ENCODE measurements at regions not wholly inside any gene's neighbourhood (a gene's known extent, or its start where the extent isn't known, plus 50 kb on each side); places are given as distances from the start of the nearest gene placed in this dataset.
"Not testable (repeated sequence)": the region's sequence is repeated elsewhere in the genome, so short reads cannot be mapped to it uniquely, and the experiment has no call there.

DNA sequence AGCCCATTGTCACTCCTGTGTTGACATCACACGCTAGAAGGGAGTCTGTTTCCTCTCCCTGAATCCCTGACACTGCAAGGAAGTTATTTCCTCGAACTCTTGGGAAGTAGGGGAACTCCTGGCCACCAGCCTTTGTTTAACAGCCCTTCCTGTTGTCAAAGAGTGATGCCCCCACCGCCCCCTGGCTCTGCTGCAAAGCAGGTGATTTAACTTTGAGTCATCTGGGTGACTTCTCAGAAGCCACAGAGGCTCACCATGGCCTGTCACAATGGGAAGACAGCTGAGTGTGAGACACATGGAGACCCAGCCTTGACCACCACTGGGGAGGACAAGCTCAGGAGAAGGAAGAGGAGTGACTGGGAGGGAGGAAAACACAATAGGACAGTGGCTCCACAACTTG, 182.8 kb downstream of the PSMG1 start:
- DNase-seq (ENCODE audit: low read depth): peak; percentile 34

- DNase-seq (ENCODE audit: low read depth): no peak
Measured at GRCh38 chr21:38999161-38999560, 184.1 kb downstream of the PSMG1 start.

GRCh38 chr21:38998281-38998680, 185.0 kb downstream of the PSMG1 start:
- DNase-seq (ENCODE audit: low read depth): not testable (repeated sequence)

- DNase-seq (ENCODE audit: low read depth): not testable (repeated sequence)
Measured at GRCh38 chr21:38997843-38998175, 185.4 kb downstream of the PSMG1 start.

- DNase-seq (ENCODE audit: low read depth): no peak
Measured at GRCh38 chr21:38997051-38997842, 186.0 kb downstream of the PSMG1 start.

DNA sequence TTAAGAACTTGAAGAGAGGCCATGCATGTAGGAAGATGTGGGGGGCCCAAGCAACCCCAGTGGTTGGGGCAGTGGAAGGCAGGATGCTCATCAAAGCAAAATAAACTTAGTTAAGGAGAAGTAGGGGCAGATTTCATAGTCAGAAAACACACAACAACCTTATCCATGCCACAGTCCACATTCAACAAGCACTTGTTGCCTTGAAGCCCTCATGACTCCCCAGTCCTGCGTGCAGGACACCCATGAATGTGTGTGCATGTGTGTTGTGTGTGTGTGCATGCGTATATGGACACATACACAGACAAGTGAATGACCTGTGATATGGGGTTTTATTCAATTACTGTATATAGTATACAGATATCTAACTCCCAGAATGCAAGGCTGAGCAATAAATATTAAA, 186.9 kb downstream of the PSMG1 start:
- no peak for DNase-seq (ENCODE audit: low read depth)

GRCh38 chr21:38995731-38996130, 187.5 kb downstream of the PSMG1 start:
- DNase-seq (ENCODE audit: low read depth): no peak

- no peak for DNase-seq (ENCODE audit: low read depth)
Measured at GRCh38 chr21:38995071-38995669, 188.1 kb downstream of the PSMG1 start.

- DNase-seq (ENCODE audit: low read depth): no peak
Measured at GRCh38 chr21:38994042-38994441, 188.3 kb downstream of the ETS2 start.

- DNase-seq (ENCODE audit: low read depth): no peak
Measured at GRCh38 chr21:38993561-38993960, 187.8 kb downstream of the ETS2 start.

- no peak for DNase-seq (ENCODE audit: low read depth)
Measured at GRCh38 chr21:38992737-38993136, 187.0 kb downstream of the ETS2 start.

DNA sequence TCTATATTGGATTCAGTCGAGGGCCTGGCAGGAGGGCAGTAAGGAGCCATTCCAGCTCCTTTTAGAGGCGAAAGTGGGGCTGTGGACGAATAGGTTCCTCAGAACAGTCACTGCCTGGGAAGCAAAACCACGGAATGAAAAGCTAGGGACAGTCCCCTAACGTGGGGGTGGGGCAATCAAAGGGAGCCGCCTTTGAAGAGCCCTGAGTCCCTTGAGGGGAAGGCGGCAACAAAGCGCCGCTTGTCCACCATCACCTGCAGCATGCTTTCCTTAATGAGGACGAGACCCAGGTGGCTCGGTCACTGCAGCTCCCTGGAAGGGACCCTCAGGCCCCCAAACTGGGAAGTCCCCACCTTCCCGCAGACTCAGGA, 184.7 kb downstream of the ETS2 start:
- no peak for DNase-seq (ENCODE audit: low read depth)

DNA sequence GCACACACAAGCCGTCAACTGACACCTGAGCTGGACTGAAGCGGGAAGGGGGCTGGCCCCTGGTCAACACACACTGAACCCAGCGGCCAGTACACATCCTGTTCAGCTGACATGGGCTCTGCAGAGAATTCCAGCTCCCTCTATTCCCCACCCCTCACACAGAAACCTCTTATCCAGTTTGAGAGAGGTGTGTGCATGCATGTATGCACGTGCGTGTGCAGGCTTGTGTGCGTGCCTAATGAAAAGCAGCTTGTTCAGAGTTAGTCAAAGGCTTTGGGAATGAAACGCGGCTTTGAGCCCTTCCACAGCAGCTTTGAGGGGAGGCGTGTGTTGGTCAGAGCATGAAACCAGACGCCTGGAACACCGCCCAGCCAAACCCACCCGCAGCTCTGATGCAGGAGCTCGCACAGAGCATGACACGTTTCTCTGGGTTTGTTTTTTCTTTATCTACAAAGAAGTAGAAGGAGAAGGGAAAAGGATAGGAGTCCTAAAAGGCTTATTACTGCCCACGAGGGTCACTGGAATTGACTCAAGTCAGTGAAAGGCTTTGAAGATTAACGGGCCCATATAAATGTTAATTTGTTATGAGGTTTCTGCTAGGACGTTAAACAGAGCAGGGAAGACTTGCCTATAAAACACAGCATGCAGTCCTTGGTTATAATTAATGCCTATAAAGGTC, 184.2 kb downstream of the ETS2 start:
- DNase-seq (ENCODE audit: low read depth): no peak

GRCh38 chr21:38989379-38989744, 183.6 kb downstream of the ETS2 start:
- no peak for DNase-seq (ENCODE audit: low read depth)

DNA sequence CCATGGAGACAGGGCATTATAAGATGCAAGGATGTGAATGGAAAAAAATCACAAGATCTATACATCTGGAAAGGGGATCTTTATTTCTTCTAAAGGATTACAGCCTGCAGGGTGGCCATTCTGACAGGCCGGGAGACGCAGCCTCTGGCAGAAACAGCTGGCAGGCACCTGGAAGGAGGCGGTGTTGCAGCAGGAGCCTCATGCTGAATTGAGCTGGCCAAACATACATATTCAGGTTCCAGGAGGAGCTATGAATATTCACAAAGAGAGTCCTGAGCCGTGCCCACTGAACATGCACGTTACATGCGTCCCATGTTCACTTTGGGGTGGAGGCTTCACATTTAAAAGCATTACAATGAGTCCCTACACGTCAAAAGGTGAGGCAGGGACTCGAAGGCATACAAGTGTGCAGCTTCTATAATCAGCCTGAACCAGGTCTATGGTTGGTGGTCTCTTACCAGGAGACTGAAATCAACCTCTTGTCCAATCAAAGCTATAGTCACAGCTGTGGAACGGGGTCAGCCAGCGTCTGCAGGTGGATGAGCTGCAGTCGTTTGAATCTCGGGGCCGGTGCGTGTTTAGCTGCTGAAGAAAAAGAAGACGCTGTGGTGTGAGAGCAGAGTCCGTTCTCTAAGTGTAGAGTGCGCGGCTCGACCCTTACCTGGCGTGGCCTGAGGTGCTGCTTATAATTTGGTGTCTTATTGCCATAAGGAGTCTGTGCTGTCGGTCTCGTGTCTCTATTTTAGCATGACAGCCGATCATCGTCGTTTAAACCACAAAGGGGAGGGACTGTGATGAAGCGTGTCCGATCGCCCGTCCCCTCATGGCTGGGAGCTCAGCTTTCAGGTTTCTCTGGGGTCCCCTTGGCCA, 183.0 kb downstream of the ETS2 start:
- DNase-seq (ENCODE audit: low read depth): no peak

- no peak for DNase-seq (ENCODE audit: low read depth)
Measured at GRCh38 chr21:38987633-38988508, 182.1 kb downstream of the ETS2 start.

- no peak for DNase-seq (ENCODE audit: low read depth)
Measured at GRCh38 chr21:38986806-38987632, 181.3 kb downstream of the ETS2 start.

- DNase-seq (ENCODE audit: low read depth): no peak
Measured at GRCh38 chr21:38986406-38986805, 180.7 kb downstream of the ETS2 start.

DNA sequence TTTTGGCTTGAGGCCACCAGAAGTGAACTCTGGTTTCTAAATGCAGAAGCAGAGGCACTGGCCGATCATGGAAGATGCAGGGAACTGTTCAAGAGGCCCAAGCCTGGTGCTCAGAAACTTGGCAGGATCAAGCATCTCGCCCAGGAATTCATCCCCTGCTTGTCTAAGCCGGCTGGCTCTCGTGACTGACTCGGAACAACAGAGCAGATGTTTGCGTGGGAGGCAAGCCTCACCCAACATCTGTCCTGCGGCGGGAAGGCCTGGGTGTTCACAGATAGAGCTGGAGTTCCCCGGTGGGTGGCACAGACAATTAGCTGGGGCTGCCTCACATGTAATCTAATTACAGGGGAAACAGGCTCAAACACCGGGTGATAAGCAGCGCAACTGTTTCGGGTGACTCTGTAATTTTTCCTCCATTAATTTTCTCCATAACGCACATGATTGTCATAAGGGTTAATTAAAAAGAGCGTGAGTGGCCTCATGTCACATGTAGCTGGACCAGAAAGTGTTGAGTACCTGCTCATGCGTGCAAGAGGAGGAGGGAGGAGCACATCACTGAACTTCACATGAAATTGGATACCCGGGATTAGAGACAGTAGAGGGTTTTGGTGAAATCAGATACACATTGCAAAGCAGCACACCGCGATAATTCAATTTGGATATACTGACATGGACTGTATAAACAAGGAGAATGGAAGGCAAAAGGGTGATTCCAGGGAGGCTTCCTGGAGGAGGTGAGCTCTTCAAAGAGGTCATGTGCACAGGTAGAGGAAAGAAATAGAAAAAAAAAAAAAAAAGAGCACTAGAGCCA, 180.0 kb downstream of the ETS2 start:
- DNase-seq (ENCODE audit: low read depth): peak; percentile 58
